AG10803 (cell line): ENCODE measurements at regions not wholly inside any gene's neighbourhood (a gene's known extent, or its start where the extent isn't known, plus 50 kb on each side); places are given as distances from the start of the nearest gene placed in this dataset.
"Not testable (repeated sequence)": the region's sequence is repeated elsewhere in the genome, so short reads cannot be mapped to it uniquely, and the experiment has no call there.

Experiments used
- DNase-seq: peaks from one replicate; pipeline ENCODE4 v3.0.0; 2010; ENCODE audit warnings: low read depth
- H3K4me3 ChIP-seq: 2 replicates; pipeline ENCODE4 v1.5.1; 2011; ENCODE audit warnings: mild to moderate bottlenecking, low read length, control low read depth
- TF ChIP-seq, protein P1 (sequence below): conservative IDR thresholded peaks from 2 replicates; pipeline ENCODE4 v1.5.1; 2011; ENCODE audit warnings: mild to moderate bottlenecking, low read length, control low read depth, inconsistent platforms

DNA sequence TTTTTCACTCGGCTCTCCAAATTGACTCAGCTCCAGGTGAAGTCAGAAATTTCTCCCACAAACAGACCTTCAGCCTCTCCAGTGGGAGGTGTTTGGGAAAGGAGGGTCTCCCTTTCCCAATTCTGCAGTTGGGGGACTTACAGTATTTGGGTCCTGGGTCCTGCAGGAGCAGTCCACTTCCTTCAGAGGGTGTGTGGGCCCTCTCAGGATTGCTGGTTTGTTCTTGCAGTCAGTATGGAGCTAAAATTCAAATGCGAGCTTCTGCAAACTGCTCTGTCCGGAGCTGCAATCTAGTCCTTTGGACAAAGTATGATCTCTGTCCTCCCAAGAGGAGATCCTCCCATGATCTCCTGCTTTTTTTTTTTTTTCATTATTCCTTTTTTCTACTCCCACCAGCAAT lies 87.9 kb upstream of the MSTN start:
- TF ChIP-seq, protein P1, sequence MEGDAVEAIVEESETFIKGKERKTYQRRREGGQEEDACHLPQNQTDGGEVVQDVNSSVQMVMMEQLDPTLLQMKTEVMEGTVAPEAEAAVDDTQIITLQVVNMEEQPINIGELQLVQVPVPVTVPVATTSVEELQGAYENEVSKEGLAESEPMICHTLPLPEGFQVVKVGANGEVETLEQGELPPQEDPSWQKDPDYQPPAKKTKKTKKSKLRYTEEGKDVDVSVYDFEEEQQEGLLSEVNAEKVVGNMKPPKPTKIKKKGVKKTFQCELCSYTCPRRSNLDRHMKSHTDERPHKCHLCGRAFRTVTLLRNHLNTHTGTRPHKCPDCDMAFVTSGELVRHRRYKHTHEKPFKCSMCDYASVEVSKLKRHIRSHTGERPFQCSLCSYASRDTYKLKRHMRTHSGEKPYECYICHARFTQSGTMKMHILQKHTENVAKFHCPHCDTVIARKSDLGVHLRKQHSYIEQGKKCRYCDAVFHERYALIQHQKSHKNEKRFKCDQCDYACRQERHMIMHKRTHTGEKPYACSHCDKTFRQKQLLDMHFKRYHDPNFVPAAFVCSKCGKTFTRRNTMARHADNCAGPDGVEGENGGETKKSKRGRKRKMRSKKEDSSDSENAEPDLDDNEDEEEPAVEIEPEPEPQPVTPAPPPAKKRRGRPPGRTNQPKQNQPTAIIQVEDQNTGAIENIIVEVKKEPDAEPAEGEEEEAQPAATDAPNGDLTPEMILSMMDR = no peak
- H3K4me3 ChIP-seq = no peak overlapping the region
- no peak for DNase-seq

DNA sequence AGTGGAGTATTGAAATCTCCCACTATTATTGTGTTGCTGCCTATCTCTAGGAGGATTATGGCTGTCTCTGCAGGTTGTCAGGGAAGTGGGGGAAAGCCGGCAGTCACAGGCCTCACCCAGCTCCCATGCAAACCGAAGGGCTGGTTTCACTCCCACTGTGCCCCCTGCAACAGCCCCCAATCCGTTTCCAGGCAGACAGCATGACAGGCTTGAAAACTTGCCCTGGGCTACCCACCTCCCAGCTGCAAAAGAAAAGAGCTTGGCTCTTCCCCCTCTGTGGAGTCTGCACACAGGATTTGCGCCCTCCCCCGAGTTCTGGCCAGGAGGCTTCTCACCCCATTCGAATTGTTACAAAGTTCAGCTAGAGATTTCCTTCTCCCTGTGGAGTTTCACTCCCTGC lies 87.4 kb upstream of the MSTN start:
- DNase-seq = no peak
- TF ChIP-seq, protein P1 = no peak
- H3K4me3 ChIP-seq = no peak overlapping the region

DNA sequence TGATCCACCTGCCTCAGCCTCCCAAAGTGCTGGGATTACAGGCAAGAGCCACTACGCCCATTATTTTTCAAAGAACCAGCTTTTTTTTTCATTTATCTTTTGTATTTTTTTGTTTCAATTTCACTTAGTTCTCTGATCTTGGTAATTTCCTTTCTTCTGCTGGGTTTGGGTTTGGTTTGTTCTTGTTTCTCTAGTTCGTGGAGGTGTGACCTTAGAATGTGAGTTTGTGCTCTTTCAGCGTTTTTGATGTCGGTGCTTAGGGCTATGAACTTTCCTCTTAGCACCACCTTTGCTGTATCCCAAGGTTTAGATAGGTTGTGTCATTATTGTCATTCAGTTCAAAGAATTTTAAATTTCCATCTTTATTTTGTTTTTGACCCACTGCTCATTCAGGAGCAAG lies 86.7 kb upstream of the MSTN start:
- DNase-seq = no peak
- no peak overlapping the region for H3K4me3 ChIP-seq
- TF ChIP-seq, protein P1 = no peak

DNA sequence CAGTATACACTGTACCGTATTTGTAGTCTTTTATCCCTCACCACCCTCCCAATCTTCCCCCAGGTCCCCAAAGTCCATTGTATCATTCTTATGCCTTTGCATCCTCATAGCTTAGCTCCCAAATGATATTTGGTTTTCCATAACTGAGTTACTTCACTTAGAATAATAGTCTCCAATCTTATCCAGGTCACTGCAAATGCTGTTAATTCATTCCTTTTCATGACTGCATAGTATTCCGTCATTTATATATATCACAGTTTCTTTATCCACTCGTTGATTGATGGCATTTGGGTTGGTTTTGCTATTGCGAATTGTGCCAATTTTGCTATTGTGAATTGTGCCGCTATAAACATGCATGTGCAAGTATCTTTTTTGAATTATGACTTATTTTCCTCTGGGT lies 83.6 kb upstream of the MSTN start:
- not testable (repeated sequence) for H3K4me3 ChIP-seq, DNase-seq

DNA sequence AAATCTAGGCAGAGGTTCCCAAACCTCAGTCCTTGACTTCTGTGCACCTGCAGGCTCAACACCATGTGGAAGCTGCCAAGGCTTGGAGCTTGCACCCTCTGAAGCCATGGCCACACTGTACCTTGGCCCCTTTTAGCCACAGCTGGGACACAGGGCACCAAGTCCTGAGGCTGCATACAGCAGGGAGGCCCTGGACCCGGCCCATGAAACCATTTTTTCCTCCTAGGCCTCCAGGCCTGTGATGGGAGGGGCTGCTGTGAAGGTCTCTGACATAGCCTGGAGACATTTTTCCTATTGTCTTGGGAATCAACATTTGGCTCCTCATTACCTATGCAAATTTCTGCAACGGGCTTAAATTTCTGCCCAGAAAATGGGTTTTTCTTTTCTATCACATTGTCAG lies 77.9 kb upstream of the MSTN start:
- DNase-seq, H3K4me3 ChIP-seq: not testable (repeated sequence)

DNA sequence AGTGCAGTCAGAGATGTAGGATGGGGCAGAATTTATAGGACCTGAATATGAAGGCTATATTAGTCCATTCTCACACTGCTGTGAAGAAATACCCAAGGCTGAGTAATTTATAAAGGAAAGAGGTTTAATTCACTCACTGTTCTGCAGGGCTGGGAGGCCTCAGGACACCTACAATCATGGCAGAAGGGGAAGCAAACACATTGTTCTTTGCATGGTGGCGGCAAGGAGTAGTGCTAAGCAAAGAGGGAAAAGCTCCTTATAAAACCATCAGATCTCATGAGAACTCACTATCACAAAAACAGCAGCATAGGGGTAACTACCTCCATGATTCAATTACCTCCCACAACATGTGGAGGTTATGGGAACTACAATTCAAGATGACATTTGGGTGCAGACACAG lies 76.8 kb upstream of the MSTN start:
- TF ChIP-seq, protein P1 = no peak
- no peak overlapping the region for H3K4me3 ChIP-seq
- DNase-seq = no peak

DNA sequence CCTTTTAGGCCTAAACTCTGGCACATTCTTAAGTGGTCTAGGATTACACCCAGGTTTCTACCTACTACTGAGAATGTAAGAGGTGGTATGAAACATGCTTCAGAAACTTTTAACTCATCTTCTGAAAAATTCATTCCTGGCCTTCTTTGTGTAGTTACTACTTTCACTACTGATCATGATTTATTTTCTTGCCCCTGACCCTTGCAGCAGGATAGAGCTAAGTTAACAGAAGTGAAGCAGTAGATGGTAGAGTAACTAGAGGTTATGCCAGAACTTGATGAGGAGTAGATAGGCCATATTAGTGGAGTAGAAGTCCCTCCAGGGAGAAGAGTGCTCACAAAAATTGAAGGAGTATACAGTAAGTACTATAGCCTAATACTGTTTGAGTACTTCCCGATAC lies 75.5 kb upstream of the MSTN start:
- TF ChIP-seq, protein P1 = no peak

DNA sequence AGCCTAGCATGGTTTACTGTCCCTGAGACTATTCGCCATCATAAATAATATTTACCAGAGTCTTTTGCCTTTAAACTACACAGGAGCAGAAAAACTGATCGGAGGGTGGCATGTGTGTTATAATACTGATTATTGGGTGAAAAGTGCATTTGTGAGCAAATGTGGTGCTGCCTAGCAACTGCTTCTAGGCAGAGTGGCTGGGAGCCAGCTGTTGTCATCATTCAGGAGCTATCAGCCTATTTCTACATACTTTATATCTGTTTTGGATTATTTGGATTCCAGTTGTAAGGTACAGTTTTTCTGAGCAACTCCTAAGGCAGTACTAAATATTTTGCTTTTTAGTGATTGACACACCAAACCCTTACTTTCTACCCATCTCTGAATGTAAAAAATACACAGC lies 75.0 kb upstream of the MSTN start:
- DNase-seq = peak; percentile 64
- TF ChIP-seq, protein P1 = no peak
- H3K4me3 ChIP-seq = no peak overlapping the region

More for the DNA sequence above, 75.5 kb upstream of the MSTN start:
- DNase-seq = no peak
- H3K4me3 ChIP-seq = no peak overlapping the region
